ENCODE measurements at regions not wholly inside any gene's neighbourhood (a gene's known extent, or its start where the extent isn't known, plus 50 kb on each side); places are given as distances from the start of the nearest gene placed in this dataset.

DNA sequence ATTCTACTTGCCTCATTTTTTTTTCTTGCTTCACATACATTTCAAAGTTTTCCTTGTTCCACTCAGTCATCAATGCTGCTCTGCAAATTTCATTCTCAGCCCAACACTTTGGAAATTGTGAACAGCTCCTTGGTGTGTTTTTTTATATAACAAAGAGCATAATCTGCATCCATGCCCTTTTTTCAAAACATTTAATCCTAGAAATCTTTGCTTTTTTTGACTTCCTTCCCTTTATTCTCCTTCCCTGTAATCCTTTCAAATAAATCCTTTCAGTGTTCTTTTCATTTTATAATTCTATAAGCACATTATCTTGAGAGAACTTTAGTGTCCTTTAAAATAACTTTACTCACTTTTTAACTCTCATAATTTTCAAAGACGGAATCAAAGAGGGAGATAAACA, 1150.8 kb downstream of the SI start:
- no peak for TF ChIP-seq CTCF (conservative IDR thresholded peaks at IDR 0.05 in 1 of 2, IDR thresholded peaks at IDR 0.05 in 1 of 2; ENCODE audit: low read depth in 1 of 2, low read length in 2 of 2)
- TF ChIP-seq EZH2 (IDR thresholded peaks at IDR 0.05; ENCODE audit: low read length, missing control alignments): no peak
